Breast epithelium (tissue), 4 donors: ENCODE measurements at regions not wholly inside any gene's neighbourhood (a gene's known extent, or its start where the extent isn't known, plus 50 kb on each side); places are given as distances from the start of the nearest gene placed in this dataset.

ENCODE experiments used
- DNase-seq, 2 donors: peaks; one replicate each; pipeline ENCODE4 v3.0.0-alpha.2; 2019; ENCODE audit warnings: low spot score in 2 of 2
- H3K27ac ChIP-seq, 2 donors: fragments of 200-600 bp; sonication (generic) in 1 of 2; one replicate each; pipeline ENCODE4 v1.5.1; 2016 to 2019; ENCODE audit warnings: mild to moderate bottlenecking in 1 of 2
- H3K27me3 ChIP-seq, 2 donors: fragments of 200-600 bp; sonication (generic) in 1 of 2; one replicate each; pipeline versions ENCODE4 v1.5.1 to v1.6.0; 2017 to 2019; ENCODE audit warnings: control low read depth in 1 of 2, mild to moderate bottlenecking in 1 of 2
- H3K36me3 ChIP-seq: fragments of 200-600 bp; one replicate; pipeline ENCODE4 v1.5.1; 2019
- H3K4me1 ChIP-seq, 2 donors: fragments of 200-600 bp; sonication (generic); one replicate each; pipeline ENCODE4 v1.5.1; 2016 to 2019; ENCODE audit warnings: control low read depth in 1 of 2
- H3K4me3 ChIP-seq, 3 donors: fragments of 200-600 bp; sonication (generic); 1 replicate in 2 of 3; 2 replicates in 1 of 3; pipeline ENCODE4 v1.5.1; 2016 to 2019; ENCODE audit warnings: mild to moderate bottlenecking in 3 of 3, moderate library complexity in 2 of 3
- H3K9me3 ChIP-seq, 2 donors: fragments of 200-600 bp; sonication (generic) in 1 of 2; one replicate each; pipeline ENCODE4 v1.5.1; 2016 to 2019; ENCODE audit warnings: control low read depth in 1 of 2
- CTCF ChIP-seq, 3 donors: fragments of 450-650 bp; IDR thresholded peaks; one replicate each; pipeline ENCODE4 v1.5.1; 2016 to 2017; ENCODE audit warnings: antibody characterized with exemption in 3 of 3, mild to moderate bottlenecking in 3 of 3, moderate library complexity in 3 of 3
- POLR2A ChIP-seq: fragments of 450-650 bp; IDR thresholded peaks from one replicate; pipeline ENCODE4 v1.6.1; 2016; ENCODE audit warnings: antibody characterized with exemption, mild to moderate bottlenecking, moderate library complexity
- POLR2AphosphoS5 ChIP-seq, 3 donors: sonication (generic); formaldehyde crosslinking; IDR thresholded peaks; one replicate each; pipeline ENCODE4 v1.6.1; 2017; ENCODE audit warnings: antibody characterized with exemption in 3 of 3
- intact Hi-C: fragments of 100-400 bp; cut with DNase I; formaldehyde crosslinking; loops from one replicate; pipeline ENCODE4 v1.15.1; 2023; ENCODE audit warnings: low total_unique reads

- TF ChIP-seq POLR2AphosphoS5 (IDR thresholded peaks at IDR 0.05) (no peak), CTCF (IDR thresholded peaks at IDR 0.05) (no peak), POLR2A (no peak)
- Histone ChIP-seq H3K4me3 (no peak overlapping the region), H3K9me3 (no peaks in the 10 kb centered on the region), H3K27ac (no peak overlapping the region), H3K4me1 (no peaks in the 10 kb centered on the region), H3K36me3 (no peaks in the 10 kb centered on the region), H3K27me3 (no peaks in the 10 kb centered on the region)
- intact Hi-C loops: no loop called here
- DNase-seq: no peak
These were observed 156.1 kb upstream of the FSCB start for GRCh38 chr14:44663136-44663535.

- no peak for DNase-seq
- TF ChIP-seq CTCF (IDR thresholded peaks at IDR 0.05) (no peak), POLR2AphosphoS5 (IDR thresholded peaks at IDR 0.05) (no peak), POLR2A (no peak)
These were observed 155.3 kb upstream of the FSCB start for GRCh38 chr14:44662250-44662891.

DNA sequence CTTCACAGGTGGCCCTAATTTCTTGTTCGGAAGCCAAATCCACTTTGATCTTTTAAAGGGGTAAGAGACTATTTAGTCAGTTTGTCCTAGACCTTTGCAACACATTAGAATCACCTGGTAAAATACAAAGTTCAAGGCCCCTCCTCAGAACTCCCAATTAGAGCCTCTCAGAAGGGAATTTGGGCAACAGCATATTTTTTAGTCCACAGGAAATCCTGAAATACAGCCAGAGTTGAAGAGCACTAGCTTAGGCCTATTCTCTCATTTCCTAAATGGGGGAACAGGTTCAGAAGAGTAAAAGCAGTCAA is 151.3 kb upstream of the FSCB start:
- Histone ChIP-seq H3K27ac (no peak overlapping the region), H3K4me1 (no peaks in the 10 kb centered on the region), H3K36me3 (no peaks in the 10 kb centered on the region), H3K27me3 (no peaks in the 10 kb centered on the region), H3K9me3 (no peaks in the 10 kb centered on the region), H3K4me3 (no peak overlapping the region)
- DNase-seq: no peak
- no peak for TF ChIP-seq CTCF (IDR thresholded peaks at IDR 0.05)
- no peak for TF ChIP-seq POLR2A
- TF ChIP-seq POLR2AphosphoS5 (IDR thresholded peaks at IDR 0.05): no peak
- intact Hi-C loops: no loop called here

More at GRCh38 chr14:44662250-44662891, 155.3 kb upstream of the FSCB start:
- Histone ChIP-seq H3K9me3 (no peaks in the 10 kb centered on the region), H3K4me3 (no peak overlapping the region), H3K27me3 (no peaks in the 10 kb centered on the region), H3K36me3 (no peaks in the 10 kb centered on the region), H3K4me1 (no peaks in the 10 kb centered on the region), H3K27ac (no peak overlapping the region)
- intact Hi-C loops: no loop called here

DNA sequence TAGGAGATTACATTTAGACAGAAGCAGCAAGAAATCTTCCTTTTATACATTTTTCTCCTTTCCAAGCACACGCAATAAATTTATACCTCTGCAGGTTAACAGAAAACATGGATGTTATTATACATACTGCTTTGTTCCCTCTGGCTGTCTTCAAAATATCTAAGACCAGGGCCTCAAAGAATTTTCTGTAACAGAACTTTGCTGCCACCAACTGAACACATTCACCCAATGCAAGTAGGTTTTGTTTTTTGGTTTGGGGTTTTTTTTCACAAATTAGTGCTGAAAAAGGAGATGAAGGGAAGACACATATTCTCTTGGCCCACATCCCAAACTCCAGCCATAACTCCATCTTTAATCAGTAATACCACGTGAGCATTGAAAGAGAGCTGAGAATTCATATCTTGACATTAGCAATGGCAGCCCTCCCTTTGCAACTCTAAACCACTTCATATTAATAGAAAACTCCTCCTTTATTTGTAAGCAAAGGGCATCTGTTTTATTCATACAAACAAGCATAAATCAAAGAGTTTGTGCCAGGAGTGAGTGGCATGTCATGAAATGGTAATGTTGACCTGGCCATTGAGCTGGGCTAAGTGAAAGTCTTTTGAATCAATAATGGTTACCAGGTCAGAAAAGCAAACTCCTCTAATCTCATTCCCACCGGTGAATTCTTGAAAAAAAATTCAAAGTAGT is 150.8 kb upstream of the FSCB start:
- no peak overlapping the region for H3K4me3 ChIP-seq
- H3K4me1 ChIP-seq: no peaks in the 10 kb centered on the region
- no peaks in the 10 kb centered on the region for H3K9me3 ChIP-seq
- H3K27ac ChIP-seq: no peak overlapping the region
- intact Hi-C loops: no loop called here
- no peaks in the 10 kb centered on the region for H3K36me3 ChIP-seq
- DNase-seq: no peak
- H3K27me3 ChIP-seq: no peaks in the 10 kb centered on the region
- TF ChIP-seq CTCF (IDR thresholded peaks at IDR 0.05): peak in 1 of 3 donors; percentile 13
- no peak for TF ChIP-seq POLR2AphosphoS5 (IDR thresholded peaks at IDR 0.05)

GRCh38 chr14:44657203-44657602 is 150.1 kb upstream of the FSCB start:
- no peaks in the 10 kb centered on the region for H3K36me3 ChIP-seq
- intact Hi-C loops: no loop called here
- H3K9me3 ChIP-seq: no peaks in the 10 kb centered on the region
- DNase-seq: no peak
- TF ChIP-seq POLR2AphosphoS5 (IDR thresholded peaks at IDR 0.05): no peak
- TF ChIP-seq POLR2A: no peak
- TF ChIP-seq CTCF (IDR thresholded peaks at IDR 0.05): no peak
- H3K27me3 ChIP-seq: no peaks in the 10 kb centered on the region
- H3K4me1 ChIP-seq: no peaks in the 10 kb centered on the region
- no peak overlapping the region for H3K27ac ChIP-seq
- no peak overlapping the region for H3K4me3 ChIP-seq
